Gastrocnemius medialis (tissue), 4 donors: ENCODE measurements at regions not wholly inside any gene's neighbourhood (a gene's known extent, or its start where the extent isn't known, plus 50 kb on each side); places are given as distances from the start of the nearest gene placed in this dataset.

Source experiments
- CTCF ChIP-seq, 5 experiments: fragments of 450-650 bp in 3 of 5; fragments of 200-600 bp in 2 of 5; sonication (generic) in 2 of 5; IDR thresholded peaks in 4 of 5; conservative IDR thresholded peaks in 1 of 5; 1 replicate in 4 of 5; 2 replicates in 1 of 5; pipeline ENCODE4 v1.5.1; 2016 to 2019; ENCODE audit warnings: antibody characterized with exemption in 5 of 5, mild to moderate bottlenecking in 3 of 5, moderate library complexity in 3 of 5
- POLR2A ChIP-seq, 2 donors: fragments of 450-650 bp; IDR thresholded peaks; one replicate each; pipeline ENCODE4 v1.6.1; 2017; ENCODE audit warnings: antibody characterized with exemption in 2 of 2, mild to moderate bottlenecking in 2 of 2, moderate library complexity in 2 of 2

DNA sequence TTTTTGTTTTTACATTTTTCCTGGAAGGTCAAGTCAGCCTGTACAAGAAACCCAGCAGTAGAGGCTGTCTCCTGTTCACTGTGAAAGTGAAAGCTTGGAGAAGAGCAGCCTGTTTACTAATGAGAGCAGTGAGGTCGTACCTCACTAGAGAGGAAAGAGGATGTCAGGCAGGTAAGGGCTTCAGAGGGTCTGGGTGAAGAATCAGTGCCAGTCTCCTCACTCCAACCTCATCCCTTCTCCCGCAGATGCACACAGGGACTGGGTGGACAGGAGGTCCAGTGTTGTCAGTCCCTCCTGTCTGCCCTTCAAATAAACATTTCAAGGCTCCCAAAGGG, 462.5 kb downstream of the KLF5 start:
- TF ChIP-seq CTCF (IDR thresholded peaks at IDR 0.05 in 4 of 5, conservative IDR thresholded peaks at IDR 0.05 in 1 of 5), result no peak
- TF ChIP-seq POLR2A (IDR thresholded peaks at IDR 0.05), result no peak
